Jurkat, Clone E6-1 (cell line): ENCODE measurements at regions not wholly inside any gene's neighbourhood (a gene's known extent, or its start where the extent isn't known, plus 50 kb on each side); places are given as distances from the start of the nearest gene placed in this dataset.

ENCODE experiments used
- DNase-seq: peaks from one replicate; pipeline ENCODE4 v3.0.0-alpha.2; 2011; ENCODE audit warnings: low read depth, low spot score
- H3K4me3 ChIP-seq: 2 replicates; pipeline ENCODE4 v1.5.1; 2011; ENCODE audit warnings: mild to moderate bottlenecking, low read length, control low read depth, moderate library complexity

DNA sequence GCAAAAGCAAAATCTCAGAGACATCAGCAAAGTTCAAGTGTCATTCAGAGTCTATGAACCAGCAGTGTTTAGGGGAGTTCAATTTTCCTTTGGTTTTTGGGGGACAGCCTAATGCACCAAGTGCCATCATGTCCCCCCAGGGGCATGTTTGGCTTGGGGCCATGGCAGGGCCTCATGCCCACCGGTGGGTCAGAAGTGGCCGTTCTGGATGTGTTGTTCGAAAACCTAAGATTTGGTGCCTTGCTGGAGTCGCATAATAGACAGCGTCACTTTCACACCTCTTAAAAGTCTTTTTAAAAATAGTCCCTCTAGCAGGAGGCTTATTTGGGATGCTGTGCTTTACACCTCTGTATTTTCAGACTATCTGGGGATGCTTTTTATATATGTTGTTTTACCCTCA lies 250.1 kb downstream of the ZNF536 start:
- DNase-seq: no peak

GRCh38 chr19:30621326-30621920 lies 249.2 kb downstream of the ZNF536 start:
- no peak for DNase-seq
- no peak overlapping the region for H3K4me3 ChIP-seq

More for the DNA sequence above, 250.1 kb downstream of the ZNF536 start:
- H3K4me3 ChIP-seq: no peak overlapping the region

DNA sequence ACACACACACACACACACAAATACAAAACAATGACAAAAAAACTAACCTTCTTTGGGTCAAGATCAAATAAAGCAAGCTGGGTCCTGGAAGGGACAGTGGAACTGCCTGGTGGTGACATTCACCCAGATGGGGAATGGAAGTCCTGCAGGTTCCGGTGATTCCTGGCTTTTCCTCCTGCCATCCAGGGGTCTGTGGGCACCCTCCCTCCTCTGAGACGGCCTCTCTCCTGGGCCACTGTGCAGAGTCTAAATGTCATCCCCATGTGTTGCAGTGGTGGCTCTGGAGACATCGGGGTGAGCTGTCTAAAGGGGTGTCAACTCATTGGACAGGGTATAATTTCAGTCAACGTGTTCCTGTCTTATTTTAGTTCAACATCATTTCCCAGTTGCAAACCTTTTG lies 248.2 kb downstream of the ZNF536 start:
- H3K4me3 ChIP-seq: no peak overlapping the region
- DNase-seq: no peak

GRCh38 chr19:30609656-30610270 lies 237.6 kb downstream of the ZNF536 start:
- no peak for DNase-seq
- no peak overlapping the region for H3K4me3 ChIP-seq

DNA sequence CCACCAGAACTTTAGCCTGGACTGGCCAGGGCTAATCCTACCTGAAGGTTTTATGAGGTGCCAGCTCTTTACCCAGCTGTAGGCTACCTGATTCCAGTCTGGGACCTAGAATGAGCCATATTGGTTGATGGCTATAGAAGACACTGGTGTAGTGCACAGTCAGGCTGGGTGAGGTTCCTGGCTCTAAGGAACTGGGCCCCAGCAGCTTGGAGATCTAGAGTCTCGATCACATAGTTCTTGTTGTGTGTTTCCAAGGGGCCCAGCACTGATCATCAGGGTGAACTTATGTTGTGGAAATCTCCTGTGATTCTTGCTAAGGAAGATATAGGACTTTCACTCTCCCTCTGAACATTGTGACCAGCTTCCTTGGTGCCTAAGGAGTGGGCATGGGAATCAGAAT lies 236.3 kb downstream of the ZNF536 start:
- no peak for DNase-seq
- H3K4me3 ChIP-seq: no peak overlapping the region
